Colonic mucosa (tissue), 4 donors: ENCODE measurements at regions not wholly inside any gene's neighbourhood (a gene's known extent, or its start where the extent isn't known, plus 50 kb on each side); places are given as distances from the start of the nearest gene placed in this dataset.

Source experiments
- DNase-seq: peaks from one replicate; pipeline ENCODE4 v3.0.0-alpha.2; 2020
- H3K27ac ChIP-seq: fragments of 200-600 bp; one replicate; pipeline ENCODE4 v1.8.0; 2021
- H3K27me3 ChIP-seq: fragments of 200-600 bp; one replicate; pipeline ENCODE4 v1.8.0; 2021
- H3K36me3 ChIP-seq: fragments of 200-600 bp; one replicate; pipeline ENCODE4 v1.8.0; 2021
- H3K4me1 ChIP-seq: fragments of 200-600 bp; one replicate; pipeline ENCODE4 v1.8.0; 2021; ENCODE audit warnings: mild to moderate bottlenecking
- H3K4me3 ChIP-seq: fragments of 200-600 bp; one replicate; pipeline ENCODE4 v1.8.0; 2021
- H3K9ac ChIP-seq, 2 donors: one replicate each; pipeline ENCODE4 v1.7.0; 2013; ENCODE audit warnings: control low read depth in 2 of 2, low read depth in 2 of 2, low read length in 2 of 2
- H3K9me3 ChIP-seq: fragments of 200-600 bp; one replicate; pipeline ENCODE4 v1.8.0; 2021
- CTCF ChIP-seq: fragments of 200-600 bp; IDR thresholded peaks from one replicate; pipeline ENCODE4 v1.8.0; 2022; ENCODE audit warnings: antibody characterized with exemption, mild to moderate bottlenecking
- intact Hi-C: fragments of 100-400 bp; cut with DNase I; formaldehyde crosslinking; loops from one replicate; pipeline ENCODE4 v1.14.1; 2022
- donor health status: healthy.
- donor health status: DM: no; HTN: no; CAD: no.
- donor health status: DM: no; HTN: no; CAD: no.

GRCh38 chr3:194951931-194952582, 266.4 kb downstream of the FAM43A start:
- TF ChIP-seq CTCF, result no peak
- no peaks in the 10 kb centered on the region for H3K9me3 ChIP-seq
- H3K4me3 ChIP-seq, result no peak overlapping the region
- H3K27me3 ChIP-seq, result no peaks in the 10 kb centered on the region
- H3K9ac ChIP-seq, result no peak overlapping the region
- no peaks in the 10 kb centered on the region for H3K36me3 ChIP-seq
- no peaks in the 10 kb centered on the region for H3K4me1 ChIP-seq
- no peak overlapping the region for H3K27ac ChIP-seq
- DNase-seq, result no peak
- intact Hi-C loops, result no loop called here

GRCh38 chr3:194952841-194953241, 267.2 kb downstream of the FAM43A start:
- no peaks in the 10 kb centered on the region for H3K9me3 ChIP-seq
- H3K9ac ChIP-seq, result no peak overlapping the region
- no peak for DNase-seq
- intact Hi-C loops, result no loop called here
- no peak overlapping the region for H3K4me3 ChIP-seq
- no peaks in the 10 kb centered on the region for H3K36me3 ChIP-seq
- H3K4me1 ChIP-seq, result no peaks in the 10 kb centered on the region
- H3K27me3 ChIP-seq, result no peaks in the 10 kb centered on the region
- no peak overlapping the region for H3K27ac ChIP-seq
- no peak for TF ChIP-seq CTCF

GRCh38 chr3:194953291-194953690, 267.6 kb downstream of the FAM43A start:
- no peak for TF ChIP-seq CTCF
- Histone ChIP-seq H3K27ac (no peak overlapping the region), H3K4me1 (no peaks in the 10 kb centered on the region), H3K9ac (no peak overlapping the region), H3K4me3 (no peak overlapping the region), H3K9me3 (no peaks in the 10 kb centered on the region), H3K27me3 (no peaks in the 10 kb centered on the region), H3K36me3 (no peaks in the 10 kb centered on the region)
- no peak for DNase-seq
- intact Hi-C loops, result no loop called here

GRCh38 chr3:194955546-194955945, 269.9 kb downstream of the FAM43A start:
- TF ChIP-seq CTCF, result no peak
- Histone ChIP-seq H3K4me1 (no peaks in the 10 kb centered on the region), H3K9ac (no peak overlapping the region), H3K4me3 (no peak overlapping the region), H3K9me3 (no peaks in the 10 kb centered on the region), H3K36me3 (no peaks in the 10 kb centered on the region), H3K27me3 (no peaks in the 10 kb centered on the region), H3K27ac (no peak overlapping the region)
- intact Hi-C loops, result no loop called here
- DNase-seq, result no peak

- no peaks in the 10 kb centered on the region for H3K9me3 ChIP-seq
- no peak for DNase-seq
- H3K4me3 ChIP-seq, result no peak overlapping the region
- TF ChIP-seq CTCF, result no peak
- H3K27me3 ChIP-seq, result no peaks in the 10 kb centered on the region
- H3K4me1 ChIP-seq, result no peaks in the 10 kb centered on the region
- no peak overlapping the region for H3K27ac ChIP-seq
- H3K36me3 ChIP-seq, result no peaks in the 10 kb centered on the region
- H3K9ac ChIP-seq, result no peak overlapping the region
- intact Hi-C loops, result no loop called here
Observed at GRCh38 chr3:194955979-194956696, 270.5 kb downstream of the FAM43A start.
